DMS 273 (cell line): ENCODE measurements at regions not wholly inside any gene's neighbourhood (a gene's known extent, or its start where the extent isn't known, plus 50 kb on each side); places are given as distances from the start of the nearest gene placed in this dataset.

Source experiments
- DNase-seq: peaks from one replicate; lab custom pipeline; 2025; ENCODE audit not compliant: unreplicated experiment; lab: John Stamatoyannopoulos, UW

DNA sequence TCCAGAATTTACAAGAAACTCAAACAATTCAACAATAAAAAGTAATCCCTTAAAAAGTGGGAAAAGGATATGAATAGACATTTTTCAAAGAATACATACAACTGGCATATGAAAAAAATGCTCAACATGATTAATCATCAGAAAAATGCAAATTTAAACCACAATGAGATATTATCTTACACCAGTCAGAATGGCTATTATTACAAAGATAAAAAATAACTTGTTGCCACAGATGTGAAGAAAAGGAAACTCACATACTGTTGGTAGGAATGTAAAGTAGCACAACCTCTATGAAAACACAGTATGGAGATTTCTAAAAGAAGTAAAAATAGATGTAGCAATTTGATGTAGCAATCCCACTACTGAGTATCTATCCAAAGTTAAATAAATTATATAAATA, 65.1 kb upstream of the DIAPH2 start:
- DNase-seq = no peak

DNA sequence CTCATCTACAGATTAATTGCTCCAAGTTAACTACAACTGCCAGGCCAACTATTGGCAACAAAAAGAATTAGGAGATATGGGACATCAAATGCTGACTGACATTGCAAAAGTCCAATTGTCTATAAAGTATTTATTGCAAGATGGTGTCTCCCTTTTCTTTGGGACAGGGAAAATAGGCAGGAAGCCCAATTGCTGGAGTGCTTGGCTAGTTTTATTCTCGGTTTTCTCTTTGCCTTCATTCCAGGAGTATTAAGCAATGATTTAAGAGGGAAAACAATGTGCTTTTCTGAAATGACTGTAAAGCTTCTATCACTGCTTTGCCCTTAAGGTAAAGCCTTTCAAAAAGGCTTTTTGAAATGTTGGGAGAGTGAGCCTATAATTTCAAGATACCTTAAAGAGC, 62.8 kb upstream of the DIAPH2 start:
- DNase-seq = no peak
